ENCODE measurements at regions not wholly inside any gene's neighbourhood (a gene's known extent, or its start where the extent isn't known, plus 50 kb on each side); places are given as distances from the start of the nearest gene placed in this dataset.

- no peak for DNase-seq (ENCODE audit: low read depth in 2 of 2)
Measured at GRCh38 chr5:89471541-89471940, 588.6 kb upstream of the MEF2C start.

GRCh38 chr5:89471115-89471514 lies 588.1 kb upstream of the MEF2C start:
- no peak for DNase-seq (ENCODE audit: low read depth in 2 of 2)

- DNase-seq (ENCODE audit: low read depth in 2 of 2), result no peak
Measured at GRCh38 chr5:89470658-89471057, 587.7 kb upstream of the MEF2C start.

- no peak for DNase-seq (ENCODE audit: low read depth in 2 of 2)
Measured at GRCh38 chr5:89458332-89458656, 575.3 kb upstream of the MEF2C start.

GRCh38 chr5:89457411-89458331 lies 574.7 kb upstream of the MEF2C start:
- DNase-seq (ENCODE audit: low read depth in 2 of 2), result no peak

GRCh38 chr5:89452081-89452480 lies 569.1 kb upstream of the MEF2C start:
- DNase-seq (ENCODE audit: low read depth in 2 of 2), result no peak

- no peak for DNase-seq (ENCODE audit: low read depth in 2 of 2)
Measured at GRCh38 chr5:89451263-89451662, 568.3 kb upstream of the MEF2C start.

GRCh38 chr5:89450149-89450538 lies 567.2 kb upstream of the MEF2C start:
- DNase-seq (ENCODE audit: low read depth in 2 of 2), result no peak

GRCh38 chr5:89449392-89450148 lies 566.6 kb upstream of the MEF2C start:
- DNase-seq (ENCODE audit: low read depth in 2 of 2), result no peak

GRCh38 chr5:89447027-89447426 lies 564.0 kb upstream of the MEF2C start:
- no peak for DNase-seq (ENCODE audit: low read depth in 2 of 2)

- DNase-seq (ENCODE audit: low read depth in 2 of 2), result no peak
Measured at GRCh38 chr5:89445106-89445745, 562.2 kb upstream of the MEF2C start.

- DNase-seq (ENCODE audit: low read depth in 2 of 2), result no peak
Measured at GRCh38 chr5:89444088-89444487, 561.1 kb upstream of the MEF2C start.

GRCh38 chr5:89443508-89443907 lies 560.5 kb upstream of the MEF2C start:
- DNase-seq (ENCODE audit: low read depth in 2 of 2), result no peak

GRCh38 chr5:89441965-89442364 lies 559.0 kb upstream of the MEF2C start:
- no peak for DNase-seq (ENCODE audit: low read depth in 2 of 2)

- no peak for DNase-seq (ENCODE audit: low read depth in 2 of 2)
Measured at GRCh38 chr5:89440670-89441069, 557.7 kb upstream of the MEF2C start.

- DNase-seq (ENCODE audit: low read depth in 2 of 2), result no peak
Measured at GRCh38 chr5:89437450-89438435, 554.8 kb upstream of the MEF2C start.

GRCh38 chr5:89436464-89436863 lies 553.5 kb upstream of the MEF2C start:
- DNase-seq (ENCODE audit: low read depth in 2 of 2), result no peak

- DNase-seq (ENCODE audit: low read depth in 2 of 2), result no peak
Measured at GRCh38 chr5:89435347-89435746, 552.4 kb upstream of the MEF2C start.

- DNase-seq (ENCODE audit: low read depth in 2 of 2), result no peak
Measured at GRCh38 chr5:89428624-89429023, 545.6 kb upstream of the MEF2C start.

- DNase-seq (ENCODE audit: low read depth in 2 of 2), result no peak
Measured at GRCh38 chr5:89425062-89425461, 542.1 kb upstream of the MEF2C start.

GRCh38 chr5:89421035-89421434 lies 538.1 kb upstream of the MEF2C start:
- no peak for DNase-seq (ENCODE audit: low read depth in 2 of 2)

All from stimulated activated CD4-positive, alpha-beta T cell treated with anti-CD3 and anti-CD28 coated beads, Interleukin-4, amount 100 ng/mL, for 48 hours (primary cell).